Spinal cord (tissue), 9 donors: ENCODE measurements at regions not wholly inside any gene's neighbourhood (a gene's known extent, or its start where the extent isn't known, plus 50 kb on each side); places are given as distances from the start of the nearest gene placed in this dataset.
A peak's percentile ranks its signal among the peaks of the same experiment; 100 is the strongest.

Experiments used
- DNase-seq, 6 donors: peaks; one replicate each; pipeline versions ENCODE4 v3.0.0 to v3.0.0-alpha.2; 2013 to 2015; ENCODE audit warnings: low spot score in 6 of 6, low read depth in 4 of 6
- H3K27ac ChIP-seq: one replicate; pipeline ENCODE4 v1.5.1; 2013; ENCODE audit warnings: low read depth, low read length, control low read depth
- H3K27me3 ChIP-seq: one replicate; pipeline ENCODE4 v1.6.1; 2013; ENCODE audit warnings: low read length; ENCODE audit not compliant: control insufficient read depth, insufficient read depth
- H3K36me3 ChIP-seq: one replicate; pipeline ENCODE4 v1.6.1; 2013; ENCODE audit warnings: low read length; ENCODE audit not compliant: control insufficient read depth, insufficient read depth
- H3K4me1 ChIP-seq: one replicate; pipeline ENCODE4 v1.6.1; 2013; ENCODE audit warnings: low read length; ENCODE audit not compliant: control insufficient read depth, insufficient read depth
- H3K4me3 ChIP-seq: one replicate; pipeline ENCODE4 v1.5.1; 2013; ENCODE audit warnings: low read depth, low read length, control low read depth
- H3K9me3 ChIP-seq: one replicate; pipeline ENCODE4 v1.6.1; 2013; ENCODE audit warnings: low read length; ENCODE audit not compliant: control insufficient read depth, insufficient read depth
- WGBS: methylation state at CpG from one replicate; pipeline ENCODE4 v1.1.5; 2013; ENCODE audit warnings: missing lambda C conversion rate; ENCODE audit not compliant: insufficient coverage; 5-methylcytosine and 5-hydroxymethylcytosine counted together
- donor health status: healthy.

DNA sequence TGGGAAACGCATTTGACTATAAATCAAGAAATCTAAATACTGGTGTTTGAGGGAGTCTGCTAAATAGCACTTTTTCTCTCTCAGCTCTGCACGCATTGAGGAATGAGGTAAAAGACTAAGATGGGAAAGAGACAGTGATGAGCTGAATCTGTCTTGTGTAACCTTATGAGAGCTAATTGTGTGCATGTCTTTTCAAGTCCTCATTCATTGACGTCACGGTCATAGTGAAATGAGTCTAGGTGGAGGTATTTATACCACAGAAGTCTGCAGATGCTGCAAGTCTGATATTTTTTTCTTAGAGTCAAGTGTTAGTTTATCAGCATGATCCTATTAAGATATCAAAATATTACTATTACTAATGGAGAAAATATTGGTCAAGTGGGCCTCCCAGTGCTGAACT is 361.5 kb upstream of the HS3ST1 start:
- Histone ChIP-seq H3K4me3 (no peak overlapping the region), H3K36me3 (no peaks in the 10 kb centered on the region), H3K9me3 (no peaks in the 10 kb centered on the region), H3K4me1 (no peaks in the 10 kb centered on the region), H3K27ac (no peak overlapping the region), H3K27me3 (no peaks in the 10 kb centered on the region)
- no peak for DNase-seq
- WGBS, result 100% methylated on average over 3 of the region's 4 CpGs

DNA sequence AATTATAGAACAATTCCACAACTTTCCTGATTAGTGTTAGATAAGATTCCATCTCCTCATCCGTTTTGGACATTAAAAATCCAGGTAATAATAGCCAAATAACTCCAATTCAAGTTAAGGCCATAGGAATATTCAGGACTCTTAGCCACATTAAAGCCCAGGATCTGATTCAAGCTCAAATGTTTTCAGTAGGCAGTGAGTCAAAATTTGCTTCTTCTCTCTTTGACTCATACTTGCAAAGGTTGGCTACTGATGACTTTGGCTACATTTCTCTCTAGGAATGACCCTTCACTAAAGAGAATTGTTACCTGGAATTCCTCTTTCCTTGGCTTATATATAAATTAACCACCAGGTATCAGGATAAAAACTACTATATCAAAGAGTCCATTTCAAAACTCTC is 354.9 kb upstream of the HS3ST1 start:
- H3K27ac ChIP-seq, result no peak overlapping the region

DNA sequence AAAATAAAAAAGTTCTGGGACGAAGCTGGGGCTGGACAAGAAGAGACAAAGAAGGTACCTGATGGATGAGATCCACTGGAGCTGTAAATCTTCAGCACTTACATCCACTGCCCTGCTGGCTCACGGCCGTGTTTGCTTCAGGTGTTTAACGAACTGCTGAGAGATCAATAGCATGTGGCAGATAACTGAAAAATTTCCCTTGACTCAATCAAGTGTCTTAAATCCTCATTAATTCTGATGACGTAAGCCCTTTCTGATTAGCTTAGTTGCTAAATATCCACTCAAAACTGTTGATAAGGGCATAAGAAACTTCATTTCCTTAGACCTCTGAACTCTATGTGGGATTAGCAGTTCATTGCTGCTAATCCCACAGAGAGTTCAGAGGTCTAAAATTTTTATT is 354.2 kb upstream of the HS3ST1 start:
- no peak overlapping the region for H3K4me3 ChIP-seq
- H3K27me3 ChIP-seq, result no peaks in the 10 kb centered on the region
- H3K36me3 ChIP-seq, result no peaks in the 10 kb centered on the region
- 68% methylated on average over 4 of the region's 5 CpGs for WGBS
- no peak for DNase-seq
- H3K27ac ChIP-seq, result no peak overlapping the region
- no peaks in the 10 kb centered on the region for H3K9me3 ChIP-seq
- H3K4me1 ChIP-seq, result no peaks in the 10 kb centered on the region

More for the DNA sequence above, 354.9 kb upstream of the HS3ST1 start:
- H3K4me3 ChIP-seq, result no peak overlapping the region
- H3K4me1 ChIP-seq, result no peaks in the 10 kb centered on the region
- WGBS, result no CpG with 5 or more reads among the region's 1 CpG
- no peak for DNase-seq
- H3K27me3 ChIP-seq, result no peaks in the 10 kb centered on the region
- no peaks in the 10 kb centered on the region for H3K9me3 ChIP-seq
- no peaks in the 10 kb centered on the region for H3K36me3 ChIP-seq

DNA sequence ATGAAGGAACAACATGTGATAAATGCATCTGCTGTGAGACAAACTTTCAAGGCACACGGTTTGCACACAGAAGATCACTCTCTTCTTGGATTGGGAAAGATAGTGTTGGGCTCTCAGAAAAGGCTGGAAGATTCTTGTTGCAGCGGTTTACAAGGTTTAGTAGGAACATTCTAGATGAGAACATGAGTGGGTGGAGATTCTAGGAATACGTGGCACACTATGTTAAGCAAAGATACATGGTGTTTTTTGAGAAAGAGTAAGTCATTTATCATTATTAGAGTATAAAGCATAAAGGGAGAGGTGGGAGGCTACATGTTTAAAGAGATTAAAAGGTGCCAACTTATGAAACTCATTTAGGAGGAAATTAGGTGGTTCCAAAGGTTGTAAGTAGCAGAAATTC is 348.8 kb upstream of the HS3ST1 start:
- no peaks in the 10 kb centered on the region for H3K4me1 ChIP-seq
- H3K27me3 ChIP-seq, result no peaks in the 10 kb centered on the region
- no peak overlapping the region for H3K27ac ChIP-seq
- no peaks in the 10 kb centered on the region for H3K36me3 ChIP-seq
- H3K9me3 ChIP-seq, result no peaks in the 10 kb centered on the region
- DNase-seq, result no peak
- WGBS, result 94% methylated on average over 2 of the region's 3 CpGs
- H3K4me3 ChIP-seq, result no peak overlapping the region

DNA sequence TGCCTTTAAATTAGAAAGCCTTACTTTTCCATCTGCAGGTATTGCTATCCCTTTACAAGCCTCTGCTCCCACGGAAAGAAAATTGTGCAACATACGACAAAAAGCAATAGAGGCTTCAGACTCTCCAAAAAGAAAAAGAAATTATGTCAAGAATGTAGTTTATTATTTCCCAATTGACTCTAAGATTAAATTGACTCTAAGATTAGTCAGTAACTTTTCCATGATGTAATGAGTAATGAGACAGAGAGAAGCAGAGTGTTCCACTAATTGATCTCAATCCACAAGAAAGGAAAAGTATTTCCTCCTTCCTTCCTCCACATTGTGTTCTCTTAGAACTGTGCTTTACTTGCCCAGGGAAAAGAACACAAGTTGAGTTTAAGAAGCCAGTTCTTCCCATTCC is 345.7 kb upstream of the HS3ST1 start:
- no peaks in the 10 kb centered on the region for H3K36me3 ChIP-seq
- H3K27ac ChIP-seq, result no peak overlapping the region
- no peaks in the 10 kb centered on the region for H3K9me3 ChIP-seq
- H3K4me3 ChIP-seq, result no peak overlapping the region
- no CpG with 5 or more reads among the region's 2 CpGs for WGBS
- no peak for DNase-seq
- no peaks in the 10 kb centered on the region for H3K27me3 ChIP-seq
- no peaks in the 10 kb centered on the region for H3K4me1 ChIP-seq

DNA sequence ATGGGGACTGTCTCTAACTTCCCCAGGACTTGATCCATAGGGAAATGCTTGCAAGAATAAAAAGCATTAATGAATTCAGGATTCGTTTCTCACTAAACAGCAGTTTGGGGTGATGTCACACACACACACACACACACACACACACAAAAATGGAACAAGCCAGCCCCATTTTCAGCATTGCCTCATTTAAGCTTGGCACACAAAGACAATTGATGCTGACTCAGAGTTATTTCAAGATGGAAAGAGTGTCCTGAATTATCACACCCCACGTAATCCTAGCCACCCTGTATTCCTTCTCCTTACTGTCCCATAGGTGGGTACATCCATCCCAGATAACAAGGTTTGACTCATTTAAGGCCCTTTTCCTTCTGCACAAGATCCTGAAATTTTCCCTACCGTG is 345.1 kb upstream of the HS3ST1 start:
- Histone ChIP-seq H3K27ac (no peak overlapping the region), H3K4me3 (no peak overlapping the region), H3K36me3 (no peaks in the 10 kb centered on the region), H3K9me3 (no peaks in the 10 kb centered on the region), H3K27me3 (no peaks in the 10 kb centered on the region), H3K4me1 (no peaks in the 10 kb centered on the region)
- no peak for DNase-seq
- 60% methylated on average over 1 of the region's 3 CpGs for WGBS

DNA sequence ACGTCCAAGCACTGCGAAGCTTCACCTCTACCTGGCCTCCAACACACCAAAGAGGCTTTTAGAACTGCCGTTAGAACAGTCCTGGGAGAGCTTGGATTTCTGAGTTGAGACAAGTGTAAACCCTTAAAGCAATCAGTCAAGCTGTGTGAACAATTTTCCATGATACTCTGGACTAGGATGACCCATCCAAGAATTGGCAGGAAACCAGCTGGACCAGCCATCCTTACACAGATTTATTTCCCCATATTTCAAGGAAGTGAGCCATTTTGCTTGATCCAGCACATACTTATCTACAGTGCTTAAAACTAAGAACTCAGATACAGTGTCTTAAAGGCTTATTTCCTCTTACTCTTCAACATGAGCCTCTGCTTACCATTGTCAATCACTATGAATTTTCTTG is 340.7 kb upstream of the HS3ST1 start:
- WGBS, result 100% methylated on average over 1 of the region's 3 CpGs
- H3K4me1 ChIP-seq, result no peaks in the 10 kb centered on the region
- no peak overlapping the region for H3K4me3 ChIP-seq
- no peak overlapping the region for H3K27ac ChIP-seq
- no peaks in the 10 kb centered on the region for H3K9me3 ChIP-seq
- no peaks in the 10 kb centered on the region for H3K36me3 ChIP-seq
- no peaks in the 10 kb centered on the region for H3K27me3 ChIP-seq
- peak in 2 of 6 donors; percentile 14 to 42 for DNase-seq

DNA sequence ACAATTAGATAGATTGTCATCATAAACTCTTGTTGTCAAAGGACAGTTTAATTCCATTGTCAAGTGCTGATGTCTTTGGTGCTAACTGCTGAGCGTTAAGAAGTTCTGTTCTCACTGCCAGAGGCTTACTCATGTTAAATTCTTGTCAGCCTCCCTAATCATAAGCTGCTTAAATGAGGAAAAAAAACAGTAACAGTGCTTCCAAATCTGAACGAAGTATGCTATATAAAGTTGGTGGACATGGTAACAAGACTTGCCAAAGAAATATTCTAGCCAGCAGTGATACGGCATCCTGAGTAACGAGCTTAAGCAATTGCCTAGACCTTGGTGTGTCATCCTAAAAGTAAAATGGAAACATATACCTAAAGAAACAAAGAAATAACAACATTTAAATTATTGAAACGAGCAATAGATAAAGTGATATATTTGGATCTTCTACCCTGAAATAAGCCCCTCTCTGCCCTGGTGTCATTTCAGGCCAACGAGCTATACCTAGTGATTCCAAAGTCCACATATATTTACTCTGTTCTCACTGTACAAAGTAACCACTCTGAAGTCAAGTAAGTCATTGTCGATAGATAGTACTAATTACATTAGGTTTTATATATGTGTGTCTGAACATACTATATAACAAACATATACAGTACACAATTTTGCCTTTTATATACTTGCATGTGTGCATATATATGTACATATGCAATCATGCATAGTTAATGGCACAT is 339.7 kb upstream of the HS3ST1 start:
- no CpG with 5 or more reads among the region's 7 CpGs for WGBS
- peak in 1 of 6 donors; percentile 5 for DNase-seq
- Histone ChIP-seq H3K4me3 (no peak overlapping the region), H3K27me3 (no peaks in the 10 kb centered on the region), H3K4me1 (no peaks in the 10 kb centered on the region), H3K36me3 (no peaks in the 10 kb centered on the region), H3K27ac (no peak overlapping the region), H3K9me3 (no peaks in the 10 kb centered on the region)

DNA sequence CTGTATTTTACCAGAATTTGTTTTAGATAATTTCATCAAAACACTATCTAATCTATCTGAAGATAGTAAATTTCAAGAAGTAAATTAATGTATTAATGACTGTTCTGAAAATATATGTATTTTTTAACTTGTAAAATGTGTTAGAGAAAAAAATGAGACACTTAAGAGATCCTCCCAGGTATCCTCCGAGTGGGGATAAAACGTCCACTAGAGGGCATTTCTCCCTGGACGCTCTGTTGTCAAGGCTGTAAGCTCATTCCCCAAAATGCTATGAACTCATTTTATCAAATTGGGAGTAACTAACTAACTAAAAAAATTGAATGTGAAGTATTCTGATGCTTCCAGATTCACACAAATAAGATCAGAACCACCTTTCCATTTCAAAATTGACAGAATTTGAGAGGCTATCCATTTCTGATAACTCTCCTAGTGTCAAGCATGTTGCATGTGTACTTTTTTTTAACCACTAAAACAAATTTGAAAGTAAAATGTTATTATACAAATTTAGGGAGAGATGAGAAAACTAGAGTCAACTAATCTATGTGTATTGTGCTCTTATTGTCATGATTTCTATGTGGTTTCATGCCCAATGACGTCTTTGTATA is 337.3 kb upstream of the HS3ST1 start:
- Histone ChIP-seq H3K27ac (no peak overlapping the region), H3K27me3 (no peaks in the 10 kb centered on the region), H3K4me3 (no peak overlapping the region), H3K36me3 (no peaks in the 10 kb centered on the region), H3K4me1 (no peaks in the 10 kb centered on the region), H3K9me3 (no peaks in the 10 kb centered on the region)
- WGBS, result no CpG with 5 or more reads among the region's 4 CpGs
- peak in 3 of 6 donors; percentile 9 to 38 (median 32) for DNase-seq
